ENCODE measurements at regions not wholly inside any gene's neighbourhood (a gene's known extent, or its start where the extent isn't known, plus 50 kb on each side); places are given as distances from the start of the nearest gene placed in this dataset.

GRCh38 chr10:21209495-21209894 lies 312.4 kb upstream of the NEBL start:
- TF ChIP-seq CTCF (IDR thresholded peaks at IDR 0.05): no peak

- TF ChIP-seq CTCF (IDR thresholded peaks at IDR 0.05): no peak
Observed at GRCh38 chr10:21208666-21209316, 311.7 kb upstream of the NEBL start.

GRCh38 chr10:21207852-21208646 lies 310.9 kb upstream of the NEBL start:
- no peak for TF ChIP-seq CTCF (IDR thresholded peaks at IDR 0.05)

- no peak for TF ChIP-seq CTCF (IDR thresholded peaks at IDR 0.05)
Observed at GRCh38 chr10:21205328-21205727, 308.2 kb upstream of the NEBL start.

GRCh38 chr10:21203473-21204107 lies 306.5 kb upstream of the NEBL start:
- no peak for TF ChIP-seq CTCF (IDR thresholded peaks at IDR 0.05)

GRCh38 chr10:21202776-21203462 lies 305.8 kb upstream of the NEBL start:
- no peak for TF ChIP-seq CTCF (IDR thresholded peaks at IDR 0.05)

- no peak for TF ChIP-seq CTCF (IDR thresholded peaks at IDR 0.05)
Observed at GRCh38 chr10:21199501-21199900, 302.4 kb upstream of the NEBL start.

All from LNCAP (cell line).